Panc1 (cell line): ENCODE measurements at regions not wholly inside any gene's neighbourhood (a gene's known extent, or its start where the extent isn't known, plus 50 kb on each side); places are given as distances from the start of the nearest gene placed in this dataset.
"Not testable (repeated sequence)": the region's sequence is repeated elsewhere in the genome, so short reads cannot be mapped to it uniquely, and the experiment has no call there.

ENCODE experiments used
- ATAC-seq: fragments of 200-7000 bp; cut with Tn5 transposase; 2 replicates; pipeline ENCODE4 v1.9.1; 2020; ENCODE audit warnings: mild to moderate bottlenecking, moderate library complexity
- BruUV-seq: library from RNA; stranded (reverse); fragments of 400-500 nt; replicated peaks from 2 replicates; lab custom pipeline; 2021; lab: Mats Ljungman, UMichigan
- CTCF ChIA-PET: fragments of 300-600 bp; sonication (Branson Sonifier 250); formaldehyde crosslinking; loops from one replicate; lab custom pipeline; 2022; ENCODE audit warnings: antibody characterized with exemption; lab: Charles Lee
- POLR2A ChIA-PET: fragments of 300-600 bp; sonication (Branson Sonifier 250); formaldehyde crosslinking; loops from one replicate; lab custom pipeline; 2022; ENCODE audit warnings: antibody characterized with exemption; lab: Charles Lee
- DNase-seq: peaks from one replicate; pipeline ENCODE4 v3.0.0-alpha.2; 2010; ENCODE audit warnings: low read depth, low spot score
- H3K27ac ChIP-seq: 2 replicates; pipeline ENCODE4 v1.5.1; 2011; ENCODE audit warnings: mild to moderate bottlenecking, low read length, inconsistent platforms
- H3K27me3 ChIP-seq: fragments of 200-500 bp; sonication (Bioruptor generic); 2 replicates; pipeline ENCODE4 v1.6.0; 2014; ENCODE audit warnings: low read length, inconsistent platforms; ENCODE audit not compliant: control insufficient read depth, insufficient read depth
- H3K36me3 ChIP-seq: fragments of 200-500 bp; sonication (Bioruptor generic); 2 replicates; pipeline ENCODE4 v1.5.1; 2014; ENCODE audit warnings: inconsistent platforms, mild to moderate bottlenecking, low read length, moderate library complexity; ENCODE audit not compliant: control insufficient read depth, insufficient read depth
- H3K4me1 ChIP-seq: 2 replicates; pipeline ENCODE4 v1.5.1; 2011; ENCODE audit warnings: inconsistent platforms, mild to moderate bottlenecking, low read length, moderate library complexity; ENCODE audit not compliant: control insufficient read depth, insufficient read depth
- H3K4me3 ChIP-seq, 2 experiments: 2 replicates each; pipeline ENCODE4 v1.5.1; 2011 to 2012; ENCODE audit warnings: low read depth in 2 of 2, low read length in 2 of 2, mild to moderate bottlenecking in 2 of 2, inconsistent platforms in 1 of 2, moderate library complexity in 1 of 2
- H3K9me3 ChIP-seq: fragments of 200-500 bp; sonication (Bioruptor generic); 2 replicates; pipeline ENCODE4 v1.5.1; 2014; ENCODE audit warnings: low read depth, mild to moderate bottlenecking, inconsistent platforms, low read length, moderate library complexity; ENCODE audit not compliant: control insufficient read depth, insufficient read depth
- CTCF ChIP-seq: fragments of 450-650 bp; IDR thresholded peaks from 2 replicates; pipeline ENCODE4 v1.5.1; 2017; ENCODE audit warnings: mild to moderate bottlenecking
- POLR2AphosphoS5 ChIP-seq: IDR thresholded peaks from 2 replicates; pipeline ENCODE4 v1.6.1; 2012; ENCODE audit warnings: mild to moderate bottlenecking, low read depth, low read length, moderate library complexity
- REST ChIP-seq, 2 experiments: IDR thresholded peaks; 2 replicates each; pipeline ENCODE4 v1.6.1; 2011 to 2012; ENCODE audit warnings: low read depth in 2 of 2, control low read depth in 1 of 2, low read length in 1 of 2, mild to moderate bottlenecking in 1 of 2, moderate library complexity in 1 of 2; ENCODE audit not compliant: insufficient read depth in 1 of 2
- SIN3A ChIP-seq: IDR thresholded peaks from 2 replicates; pipeline ENCODE4 v1.6.1; 2012; ENCODE audit warnings: low read depth, mild to moderate bottlenecking, low read length, moderate library complexity, borderline replicate concordance; ENCODE audit not compliant: insufficient read depth
- TCF7L2 ChIP-seq: IDR thresholded peaks from 2 replicates; pipeline ENCODE4 v1.6.1; 2011; ENCODE audit warnings: mild to moderate bottlenecking, low read depth, low read length, inconsistent platforms
- in situ Hi-C: cut with HindIII; loops from 2 replicates; pipeline ENCODE4 v1.10.0; 2016; ENCODE audit warnings: low sequenced_read_pairs, low pct_unique_long_range_greater_than_20kb
- intact Hi-C: fragments of 100-400 bp; cut with micrococcal nuclease; formaldehyde crosslinking; loops from one replicate; pipeline ENCODE4 v1.10.0; 2022; ENCODE audit not compliant: unreplicated experiment

- no TSS peak for BruUV-seq
- no peaks in the 10 kb centered on the region for H3K27me3 ChIP-seq
- H3K36me3 ChIP-seq, result no peaks in the 10 kb centered on the region
- TF ChIP-seq TCF7L2, result no peak
- ATAC-seq (no peak), DNase-seq (no peak)
- ChIA-PET CTCF (no interaction called here), POLR2A (no interaction called here)
- intact Hi-C loops (loop anchor here (5.0 kb wide), 1 partner anchor 292 kb away; no protein-coding TSS in a partner anchor), in situ Hi-C loops (no loop called here)
- no peak overlapping the region for H3K27ac ChIP-seq
- H3K4me3 ChIP-seq, result no peak overlapping the region
- no peaks in the 10 kb centered on the region; the same call in 1 of the 2 replicates for H3K4me1 ChIP-seq
- no peaks in the 10 kb centered on the region for H3K9me3 ChIP-seq
These were observed 115.8 kb upstream of the CARD11 start for GRCh38 chr7:3159445-3159844.

- H3K36me3 ChIP-seq, DNase-seq, ATAC-seq, H3K27me3 ChIP-seq, in situ Hi-C loops, H3K4me1 ChIP-seq, H3K9me3 ChIP-seq, BruUV-seq, H3K4me3 ChIP-seq, H3K27ac ChIP-seq, CTCF ChIA-PET: not testable (repeated sequence)
- POLR2A ChIA-PET, result interaction anchor here (0.6 kb wide), 1 partner anchor 250 kb away, joined by 8 read pairs; no protein-coding TSS in a partner anchor
- intact Hi-C loops, result loop anchor here (5.0 kb wide), 1 partner anchor 293 kb away; no protein-coding TSS in a partner anchor
These were observed 116.3 kb upstream of the CARD11 start for GRCh38 chr7:3159926-3160325.

- Histone ChIP-seq H3K9me3 (no peaks in the 10 kb centered on the region), H3K27ac (no peak overlapping the region), H3K4me1 (no peaks in the 10 kb centered on the region; the same call in 1 of the 2 replicates), H3K4me3 (no peak overlapping the region), H3K36me3 (no peaks in the 10 kb centered on the region), H3K27me3 (no peaks in the 10 kb centered on the region)
- no peak for ATAC-seq
- BruUV-seq, result no TSS peak
- ChIA-PET CTCF (interaction anchor here (0.7 kb wide), 1 partner anchor 24 kb away, joined by 3 read pairs; no protein-coding TSS in a partner anchor), POLR2A (no interaction called here)
- in situ Hi-C loops, result no loop called here
- no peak for DNase-seq
- intact Hi-C loops, result no loop called here
- TF ChIP-seq TCF7L2 (no peak), POLR2AphosphoS5 (no peak), CTCF (no peak), SIN3A (no peak), REST (IDR thresholded peaks at IDR 0.05; ENCODE audit: insufficient read depth in 1 of 2, low read depth in 2 of 2, low read length in 1 of 2) (no peak)
These were observed 118.6 kb upstream of the CARD11 start for GRCh38 chr7:3162289-3162688.

- H3K27me3 ChIP-seq, H3K4me1 ChIP-seq, POLR2A ChIA-PET, H3K4me3 ChIP-seq, ATAC-seq, BruUV-seq, intact Hi-C loops, H3K36me3 ChIP-seq, H3K27ac ChIP-seq, DNase-seq, H3K9me3 ChIP-seq, in situ Hi-C loops: not testable (repeated sequence)
- CTCF ChIA-PET, result interaction anchor here (0.7 kb wide), 1 partner anchor 23 kb away, joined by 3 read pairs; no protein-coding TSS in a partner anchor
These were observed 119.1 kb upstream of the CARD11 start for GRCh38 chr7:3162798-3163197.
